ENCODE measurements at regions not wholly inside any gene's neighbourhood (a gene's known extent, or its start where the extent isn't known, plus 50 kb on each side); places are given as distances from the start of the nearest gene placed in this dataset.
"Not testable (repeated sequence)": the region's sequence is repeated elsewhere in the genome, so short reads cannot be mapped to it uniquely, and the experiment has no call there.

GRCh38 chr7:153103202-153103601 lies 343.6 kb downstream of the ACTR3B start:
- DNase-seq (ENCODE audit: low read depth), result no peak
- TF ChIP-seq CTCF (IDR thresholded peaks at IDR 0.05; ENCODE audit: low read length, missing control alignments), result no peak
- no peak overlapping the region for H3K4me3 ChIP-seq (replicated peaks; ENCODE audit: low read depth, low read length)

GRCh38 chr7:153107826-153108225 lies 348.3 kb downstream of the ACTR3B start:
- no peak for TF ChIP-seq CTCF (IDR thresholded peaks at IDR 0.05; ENCODE audit: low read length, missing control alignments)
- H3K4me3 ChIP-seq (replicated peaks; ENCODE audit: low read depth, low read length), result no peak overlapping the region

GRCh38 chr7:153109566-153109965 lies 350.0 kb downstream of the ACTR3B start:
- no peak overlapping the region for H3K4me3 ChIP-seq (replicated peaks; ENCODE audit: low read depth, low read length)
- DNase-seq (ENCODE audit: low read depth), result no peak
- no peak for TF ChIP-seq CTCF (IDR thresholded peaks at IDR 0.05; ENCODE audit: low read length, missing control alignments)

More at GRCh38 chr7:153107826-153108225, 348.3 kb downstream of the ACTR3B start:
- no peak for DNase-seq (ENCODE audit: low read depth)

GRCh38 chr7:153110606-153111005 lies 351.1 kb downstream of the ACTR3B start:
- TF ChIP-seq CTCF (IDR thresholded peaks at IDR 0.05; ENCODE audit: low read length, missing control alignments), result no peak
- H3K4me3 ChIP-seq (replicated peaks; ENCODE audit: low read depth, low read length), result no peak overlapping the region
- no peak for DNase-seq (ENCODE audit: low read depth)

GRCh38 chr7:153122255-153122654 lies 362.7 kb downstream of the ACTR3B start:
- H3K4me3 ChIP-seq (replicated peaks; ENCODE audit: low read depth, low read length); DNase-seq (ENCODE audit: low read depth): not testable (repeated sequence)

- DNase-seq (ENCODE audit: low read depth), result no peak
- no peak for TF ChIP-seq CTCF (IDR thresholded peaks at IDR 0.05; ENCODE audit: low read length, missing control alignments)
- H3K4me3 ChIP-seq (replicated peaks; ENCODE audit: low read depth, low read length), result no peak overlapping the region
Observed at GRCh38 chr7:153130052-153130451, 370.5 kb downstream of the ACTR3B start.

GRCh38 chr7:153151766-153152165 lies 392.2 kb downstream of the ACTR3B start:
- no peak for DNase-seq (ENCODE audit: low read depth)
- no peak overlapping the region for H3K4me3 ChIP-seq (replicated peaks; ENCODE audit: low read depth, low read length)
- TF ChIP-seq CTCF (IDR thresholded peaks at IDR 0.05; ENCODE audit: low read length, missing control alignments), result no peak

Measured in fibroblast of pulmonary artery (primary cell).